Esophagus muscularis mucosa (tissue), 3 donors: ENCODE measurements at regions not wholly inside any gene's neighbourhood (a gene's known extent, or its start where the extent isn't known, plus 50 kb on each side); places are given as distances from the start of the nearest gene placed in this dataset.

Experiments
- EP300 ChIP-seq: sonication (generic); formaldehyde crosslinking; IDR thresholded peaks from one replicate; pipeline ENCODE4 v1.6.1; 2017; ENCODE audit warnings: antibody characterized with exemption
- TF ChIP-seq, protein P1 (sequence below), 3 experiments: fragments of 200-600 bp in 2 of 3; fragments of 450-650 bp in 1 of 3; sonication (generic) in 2 of 3; IDR thresholded peaks; one replicate each; pipeline ENCODE4 v1.5.1; 2017 to 2019; ENCODE audit warnings: antibody characterized with exemption in 3 of 3, mild to moderate bottlenecking in 2 of 3, moderate library complexity in 1 of 3

DNA sequence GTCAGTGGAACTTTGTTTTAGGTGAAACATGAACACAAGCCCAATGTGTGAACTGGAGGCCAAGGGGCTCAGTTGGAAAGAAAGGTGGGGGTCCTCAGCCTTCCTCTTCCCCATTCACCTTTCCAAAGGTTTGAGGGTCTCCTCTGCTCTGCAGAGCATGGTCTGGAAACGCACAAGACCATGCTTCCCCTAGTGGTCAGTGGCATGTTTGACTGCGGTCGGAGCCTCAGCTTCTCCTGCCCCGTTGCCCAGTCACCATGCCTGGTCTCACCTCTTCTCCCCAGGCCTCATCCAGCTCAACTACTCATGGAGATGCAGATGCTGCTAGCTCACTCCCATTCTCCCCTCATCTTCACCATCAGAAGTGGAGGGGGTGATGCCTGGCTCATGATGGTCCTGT, 340.3 kb downstream of the GADD45G start:
- TF ChIP-seq, protein P1, sequence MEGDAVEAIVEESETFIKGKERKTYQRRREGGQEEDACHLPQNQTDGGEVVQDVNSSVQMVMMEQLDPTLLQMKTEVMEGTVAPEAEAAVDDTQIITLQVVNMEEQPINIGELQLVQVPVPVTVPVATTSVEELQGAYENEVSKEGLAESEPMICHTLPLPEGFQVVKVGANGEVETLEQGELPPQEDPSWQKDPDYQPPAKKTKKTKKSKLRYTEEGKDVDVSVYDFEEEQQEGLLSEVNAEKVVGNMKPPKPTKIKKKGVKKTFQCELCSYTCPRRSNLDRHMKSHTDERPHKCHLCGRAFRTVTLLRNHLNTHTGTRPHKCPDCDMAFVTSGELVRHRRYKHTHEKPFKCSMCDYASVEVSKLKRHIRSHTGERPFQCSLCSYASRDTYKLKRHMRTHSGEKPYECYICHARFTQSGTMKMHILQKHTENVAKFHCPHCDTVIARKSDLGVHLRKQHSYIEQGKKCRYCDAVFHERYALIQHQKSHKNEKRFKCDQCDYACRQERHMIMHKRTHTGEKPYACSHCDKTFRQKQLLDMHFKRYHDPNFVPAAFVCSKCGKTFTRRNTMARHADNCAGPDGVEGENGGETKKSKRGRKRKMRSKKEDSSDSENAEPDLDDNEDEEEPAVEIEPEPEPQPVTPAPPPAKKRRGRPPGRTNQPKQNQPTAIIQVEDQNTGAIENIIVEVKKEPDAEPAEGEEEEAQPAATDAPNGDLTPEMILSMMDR (IDR thresholded peaks at IDR 0.05) = no peak
- TF ChIP-seq EP300 = no peak
